SK-N-SH (cell line): ENCODE measurements at regions not wholly inside any gene's neighbourhood (a gene's known extent, or its start where the extent isn't known, plus 50 kb on each side); places are given as distances from the start of the nearest gene placed in this dataset.

Experiments
- CTCF ChIP-seq: fragments of 200-600 bp; sonication (generic); IDR thresholded peaks from 2 replicates; pipeline ENCODE4 v1.6.1; 2017; ENCODE audit warnings: antibody characterized with exemption, mild to moderate bottlenecking, moderate library complexity
- JUND ChIP-seq: IDR thresholded peaks from 2 replicates; pipeline ENCODE4 v1.4.0; 2012
- REST ChIP-seq: IDR thresholded peaks from 2 replicates; pipeline ENCODE4 v1.6.1; 2012; ENCODE audit warnings: mild to moderate bottlenecking, low read depth, low read length, moderate library complexity
- RFX5 ChIP-seq: IDR thresholded peaks from 2 replicates; pipeline ENCODE4 v1.6.1; 2012; ENCODE audit warnings: mild to moderate bottlenecking, improper control_type of control experiment, low read length

- no peak for TF ChIP-seq CTCF
- no peak for TF ChIP-seq JUND
- TF ChIP-seq REST: no peak
- TF ChIP-seq RFX5: no peak
Measured at GRCh38 chr6:96727144-96727543, 110.1 kb downstream of the GPR63 start.
